ENCODE measurements at regions not wholly inside any gene's neighbourhood (a gene's known extent, or its start where the extent isn't known, plus 50 kb on each side); places are given as distances from the start of the nearest gene placed in this dataset.

GRCh38 chr11:20249378-20249777, 89.1 kb upstream of the DBX1 start:
- no peak for TF ChIP-seq CTCF (IDR thresholded peaks at IDR 0.05; ENCODE audit: low read depth, low read length, missing input control)
- TF ChIP-seq MAX (IDR thresholded peaks at IDR 0.05): no peak
- no peak for TF ChIP-seq REST (IDR thresholded peaks at IDR 0.05)
- no peak for TF ChIP-seq YY1 (IDR thresholded peaks at IDR 0.05)
- TF ChIP-seq ZBTB33 (IDR thresholded peaks at IDR 0.05): no peak
- no peak for TF ChIP-seq RAD21 (IDR thresholded peaks at IDR 0.05)
- no peak for TF ChIP-seq SP1 (IDR thresholded peaks at IDR 0.05)
- TF ChIP-seq ATF3 (IDR thresholded peaks at IDR 0.05): no peak

Data from liver (tissue), 3 donors.